ENCODE measurements at regions not wholly inside any gene's neighbourhood (a gene's known extent, or its start where the extent isn't known, plus 50 kb on each side); places are given as distances from the start of the nearest gene placed in this dataset.

DNA sequence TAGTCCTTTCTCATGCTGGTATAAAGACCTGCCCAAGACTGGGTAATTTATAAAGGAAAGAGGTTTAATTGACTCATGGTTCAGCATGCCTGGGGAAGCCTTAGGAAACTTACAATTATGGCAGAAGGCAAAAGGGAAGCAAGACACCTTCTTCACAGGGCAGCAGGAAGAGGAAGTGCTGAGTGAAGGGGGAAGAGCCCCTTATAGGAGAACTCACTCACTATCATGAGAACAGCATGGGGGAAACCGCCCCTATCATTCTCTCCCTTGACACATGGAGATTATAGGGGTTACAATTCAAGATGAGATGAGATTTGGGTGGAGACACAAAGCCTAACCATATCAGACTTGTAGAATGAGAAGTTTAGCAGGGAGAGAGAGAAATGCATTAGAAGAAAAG lies 373.3 kb upstream of the DIAPH2 start:
- Mint-ChIP-seq H3K27ac (no peak overlapping the region), H3K4me1 (no peaks in the 10 kb centered on the region), H3K9me3 (peaks cover 0 to 21% (median 5%) of the 10 kb centered on the region in 7 donors), H3K4me3 (no peak overlapping the region), H3K36me3 (no peaks in the 10 kb centered on the region), H3K27me3 (no peaks in the 10 kb centered on the region)
- ATAC-seq (ENCODE audit: low read depth in 2 of 2) (no peak), DNase-seq (no peak)

- H3K4me3 Mint-ChIP-seq, result no peak overlapping the region
- H3K27ac Mint-ChIP-seq, result no peak overlapping the region
- no peak for DNase-seq
- ATAC-seq (ENCODE audit: low read depth in 2 of 2), result no peak
- H3K27me3 Mint-ChIP-seq, result no peaks in the 10 kb centered on the region
- H3K36me3 Mint-ChIP-seq, result peaks cover 0 to 3% of the 10 kb centered on the region in 2 donors
- peaks cover 0 to 15% (median 6%) of the 10 kb centered on the region in 7 donors for H3K9me3 Mint-ChIP-seq
- no peaks in the 10 kb centered on the region for H3K4me1 Mint-ChIP-seq
Measured at GRCh38 chrX:96314985-96315384, 369.7 kb upstream of the DIAPH2 start.

DNA sequence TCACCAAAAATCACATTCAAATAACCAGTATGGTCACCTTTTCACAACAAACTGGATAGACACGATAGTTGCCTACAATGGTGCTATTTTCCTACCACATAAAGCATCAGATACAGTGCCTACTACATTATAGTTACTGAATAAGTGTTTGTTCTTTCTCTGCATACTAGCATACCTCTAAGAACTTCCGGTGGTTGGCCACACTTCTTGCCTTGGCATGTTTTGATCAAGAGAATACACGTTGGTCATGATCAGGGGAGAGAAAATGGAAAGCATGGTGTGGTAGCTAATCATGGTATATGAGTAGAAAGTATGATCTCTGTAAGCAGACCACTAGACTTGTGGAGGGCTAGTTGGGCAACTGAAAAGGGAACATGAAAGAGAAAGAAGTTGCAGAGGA lies 322.8 kb upstream of the DIAPH2 start:
- no peak overlapping the region for H3K27ac Mint-ChIP-seq
- peaks cover 0 to 8% (median 5%) of the 10 kb centered on the region in 7 donors for H3K9me3 Mint-ChIP-seq
- no peak overlapping the region for H3K4me3 Mint-ChIP-seq
- no peak for ATAC-seq (ENCODE audit: low read depth in 2 of 2)
- no peaks in the 10 kb centered on the region for H3K4me1 Mint-ChIP-seq
- DNase-seq, result no peak
- H3K36me3 Mint-ChIP-seq, result peaks cover 0 to 5% of the 10 kb centered on the region in 2 donors
- H3K27me3 Mint-ChIP-seq, result no peaks in the 10 kb centered on the region

DNA sequence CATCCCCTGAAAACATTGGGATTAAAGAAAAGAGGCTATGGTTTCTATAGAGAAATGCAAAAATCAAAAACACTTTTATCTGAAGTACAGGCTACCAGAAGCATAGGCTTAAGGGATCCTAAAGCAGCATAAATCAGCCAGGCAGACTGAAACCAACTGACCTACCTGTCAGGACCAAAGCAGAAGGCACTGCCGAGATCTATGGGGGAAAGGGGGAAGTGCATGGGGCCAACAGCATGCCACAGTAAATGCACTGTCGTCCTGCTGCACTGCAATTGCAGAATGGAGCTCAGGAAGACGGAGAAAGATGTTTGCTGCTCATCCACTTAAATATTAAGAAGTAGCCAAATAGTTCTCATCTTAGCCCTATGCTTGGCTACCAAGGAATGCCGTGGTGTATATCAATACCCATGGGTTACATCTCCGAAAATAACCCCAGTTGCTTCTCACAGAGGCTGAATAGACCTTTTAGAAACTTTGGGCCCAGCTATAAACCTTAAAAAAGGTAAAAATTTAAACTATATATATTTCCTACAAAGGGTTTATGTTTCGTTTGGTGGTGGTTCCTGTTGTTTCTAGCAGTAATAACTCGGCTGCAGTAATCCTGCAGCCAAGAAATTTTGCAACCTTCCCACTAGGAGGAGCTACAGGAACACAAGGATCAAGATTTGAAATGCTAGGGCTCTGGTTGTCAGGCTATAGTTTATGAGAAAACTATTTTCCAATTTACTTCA lies 312.2 kb upstream of the DIAPH2 start:
- Mint-ChIP-seq H3K36me3 (no peaks in the 10 kb centered on the region), H3K9me3 (no peaks in the 10 kb centered on the region), H3K4me1 (no peaks in the 10 kb centered on the region), H3K4me3 (peak overlapping the region in 1 of 8 donors; percentile 48), H3K27ac (no peak overlapping the region), H3K27me3 (no peaks in the 10 kb centered on the region)
- DNase-seq (no peak), ATAC-seq (ENCODE audit: low read depth in 2 of 2) (no peak)

GRCh38 chrX:96373047-96373355 lies 311.6 kb upstream of the DIAPH2 start:
- H3K4me3 Mint-ChIP-seq, result no peak overlapping the region
- H3K36me3 Mint-ChIP-seq, result no peaks in the 10 kb centered on the region
- no peak for ATAC-seq (ENCODE audit: low read depth in 2 of 2)
- H3K9me3 Mint-ChIP-seq, result no peaks in the 10 kb centered on the region
- no peaks in the 10 kb centered on the region for H3K27me3 Mint-ChIP-seq
- H3K27ac Mint-ChIP-seq, result no peak overlapping the region
- H3K4me1 Mint-ChIP-seq, result no peaks in the 10 kb centered on the region
- no peak for DNase-seq

- Mint-ChIP-seq H3K4me1 (no peaks in the 10 kb centered on the region), H3K4me3 (no peak overlapping the region), H3K36me3 (no peaks in the 10 kb centered on the region), H3K27ac (no peak overlapping the region), H3K9me3 (no peaks in the 10 kb centered on the region), H3K27me3 (no peaks in the 10 kb centered on the region)
- no peak for ATAC-seq (ENCODE audit: low read depth in 2 of 2)
- DNase-seq, result no peak
Measured at GRCh38 chrX:96376266-96376665, 308.4 kb upstream of the DIAPH2 start.

DNA sequence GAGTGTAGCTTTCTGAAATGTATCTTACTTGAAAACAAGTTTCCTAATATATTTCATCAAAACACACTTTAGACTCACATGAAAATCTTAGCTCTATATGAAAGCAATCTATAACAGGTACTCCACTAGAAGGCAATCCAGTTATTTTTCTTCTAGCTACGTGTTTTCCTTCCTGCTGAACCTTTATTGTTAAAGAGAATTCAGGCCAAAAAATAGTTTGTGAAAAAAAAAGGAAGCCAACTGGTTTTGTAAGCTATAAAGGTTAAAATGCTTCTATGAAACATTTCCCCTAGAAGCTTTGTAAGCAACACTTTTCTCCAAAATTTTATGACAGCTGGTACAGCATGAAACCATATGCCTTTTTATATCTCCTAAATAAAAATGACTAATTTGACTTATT lies 304.7 kb upstream of the DIAPH2 start:
- no peak for DNase-seq
- Mint-ChIP-seq H3K27ac (no peak overlapping the region), H3K27me3 (no peaks in the 10 kb centered on the region), H3K36me3 (no peaks in the 10 kb centered on the region), H3K4me1 (no peaks in the 10 kb centered on the region), H3K4me3 (no peak overlapping the region), H3K9me3 (no peaks in the 10 kb centered on the region)
- no peak for ATAC-seq (ENCODE audit: low read depth in 2 of 2)

DNA sequence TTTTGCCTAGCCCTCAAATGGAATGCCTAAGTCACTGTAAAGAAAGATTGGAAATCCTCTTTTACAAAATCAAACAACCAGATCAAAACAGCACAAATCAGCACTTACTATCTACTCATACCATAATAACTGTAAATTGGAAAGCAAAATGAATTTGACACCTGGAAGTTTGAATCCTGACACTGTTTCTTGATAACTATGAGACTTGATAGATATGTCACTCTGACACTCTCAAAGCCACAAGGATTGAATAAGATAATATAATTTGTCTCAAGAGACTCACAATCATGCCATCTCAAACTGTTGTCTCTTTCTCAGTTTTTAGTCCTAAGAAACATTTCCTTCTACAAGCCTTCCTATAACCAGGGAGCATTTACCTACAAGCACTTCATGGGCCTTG lies 302.6 kb upstream of the DIAPH2 start:
- Mint-ChIP-seq H3K36me3 (no peaks in the 10 kb centered on the region), H3K4me1 (no peaks in the 10 kb centered on the region), H3K9me3 (no peaks in the 10 kb centered on the region), H3K4me3 (no peak overlapping the region), H3K27me3 (no peaks in the 10 kb centered on the region), H3K27ac (no peak overlapping the region)
- no peak for DNase-seq
- no peak for ATAC-seq (ENCODE audit: low read depth in 2 of 2)

DNA sequence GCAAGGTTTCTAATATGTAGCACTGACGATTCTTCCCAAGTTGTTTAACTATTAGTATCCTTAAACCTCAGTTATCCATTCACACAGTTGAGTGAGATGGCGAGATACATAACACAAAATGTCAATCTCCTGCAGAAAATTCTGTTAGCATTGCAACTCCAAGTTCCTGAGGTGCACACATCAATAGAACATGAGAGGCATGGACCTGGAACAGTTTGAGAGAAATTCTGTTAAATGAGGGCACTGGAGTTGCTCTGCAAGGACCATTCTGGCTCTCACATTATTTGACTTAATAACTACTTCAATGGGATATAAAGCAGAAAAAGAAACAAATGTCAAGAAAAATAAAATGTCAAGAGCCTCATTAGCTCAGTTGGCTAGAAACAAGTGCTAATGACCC lies 301.2 kb upstream of the DIAPH2 start:
- H3K4me1 Mint-ChIP-seq, result no peaks in the 10 kb centered on the region
- no peak overlapping the region for H3K4me3 Mint-ChIP-seq
- H3K27ac Mint-ChIP-seq, result no peak overlapping the region
- ATAC-seq (ENCODE audit: low read depth in 2 of 2) (no peak), DNase-seq (no peak)
- no peaks in the 10 kb centered on the region for H3K27me3 Mint-ChIP-seq
- H3K36me3 Mint-ChIP-seq, result no peaks in the 10 kb centered on the region
- no peaks in the 10 kb centered on the region for H3K9me3 Mint-ChIP-seq

GRCh38 chrX:96386325-96386724 lies 298.3 kb upstream of the DIAPH2 start:
- Mint-ChIP-seq H3K4me1 (no peaks in the 10 kb centered on the region), H3K9me3 (no peaks in the 10 kb centered on the region), H3K27ac (no peak overlapping the region), H3K27me3 (no peaks in the 10 kb centered on the region), H3K36me3 (no peaks in the 10 kb centered on the region), H3K4me3 (no peak overlapping the region)
- ATAC-seq (ENCODE audit: low read depth in 2 of 2), result no peak
- DNase-seq, result no peak

GRCh38 chrX:96386981-96387380 lies 297.7 kb upstream of the DIAPH2 start:
- no peak overlapping the region for H3K27ac Mint-ChIP-seq

DNA sequence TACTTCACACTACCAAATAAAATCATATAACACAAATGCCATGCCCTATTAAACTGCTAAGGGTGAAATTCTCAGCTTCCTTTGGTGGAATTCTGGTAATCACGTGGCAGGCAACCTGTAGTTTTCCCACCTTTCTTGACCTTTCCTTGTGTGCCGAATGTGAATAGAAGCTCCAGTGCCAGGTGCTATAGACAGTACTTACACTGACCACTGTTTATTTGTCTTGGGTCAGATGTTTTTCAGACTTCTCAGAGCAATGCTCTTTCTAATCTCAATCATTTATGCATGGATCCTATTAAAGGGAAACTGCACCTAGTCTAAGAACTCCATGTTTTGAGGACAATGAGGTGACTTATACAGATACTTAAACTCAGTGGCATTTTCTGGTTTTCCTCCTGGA lies 296.8 kb upstream of the DIAPH2 start:
- H3K27me3 Mint-ChIP-seq, result no peaks in the 10 kb centered on the region
- ATAC-seq (ENCODE audit: low read depth in 2 of 2), result no peak
- no peak for DNase-seq
- H3K9me3 Mint-ChIP-seq, result peaks cover 0 to 2% (median 0%) of the 10 kb centered on the region in 7 donors
- no peaks in the 10 kb centered on the region for H3K4me1 Mint-ChIP-seq
- no peak overlapping the region for H3K27ac Mint-ChIP-seq
- no peaks in the 10 kb centered on the region for H3K36me3 Mint-ChIP-seq
- no peak overlapping the region for H3K4me3 Mint-ChIP-seq

More at GRCh38 chrX:96386981-96387380, 297.7 kb upstream of the DIAPH2 start:
- no peak for ATAC-seq (ENCODE audit: low read depth in 2 of 2)
- Mint-ChIP-seq H3K4me3 (no peak overlapping the region), H3K36me3 (no peaks in the 10 kb centered on the region), H3K9me3 (no peaks in the 10 kb centered on the region), H3K27me3 (no peaks in the 10 kb centered on the region), H3K4me1 (no peaks in the 10 kb centered on the region)
- no peak for DNase-seq

- H3K4me1 Mint-ChIP-seq, result no peaks in the 10 kb centered on the region
- H3K27me3 Mint-ChIP-seq, result no peaks in the 10 kb centered on the region
- no peak overlapping the region for H3K27ac Mint-ChIP-seq
- H3K36me3 Mint-ChIP-seq, result no peaks in the 10 kb centered on the region
- DNase-seq (no peak), ATAC-seq (ENCODE audit: low read depth in 2 of 2) (no peak)
- no peak overlapping the region for H3K4me3 Mint-ChIP-seq
- H3K9me3 Mint-ChIP-seq, result peaks cover 0 to 2% (median 0%) of the 10 kb centered on the region in 7 donors
Measured at GRCh38 chrX:96389281-96390047, 295.2 kb upstream of the DIAPH2 start.

GRCh38 chrX:96394598-96394997 lies 290.0 kb upstream of the DIAPH2 start:
- no peaks in the 10 kb centered on the region for H3K36me3 Mint-ChIP-seq
- ATAC-seq (ENCODE audit: low read depth in 2 of 2) (no peak), DNase-seq (no peak)
- no peaks in the 10 kb centered on the region for H3K4me1 Mint-ChIP-seq
- no peaks in the 10 kb centered on the region for H3K27me3 Mint-ChIP-seq
- H3K4me3 Mint-ChIP-seq, result no peak overlapping the region
- no peak overlapping the region for H3K27ac Mint-ChIP-seq
- H3K9me3 Mint-ChIP-seq, result peaks cover 0 to 7% (median 3%) of the 10 kb centered on the region in 7 donors

Measured in naive B cell (primary cell).